ENCODE measurements at regions not wholly inside any gene's neighbourhood (a gene's known extent, or its start where the extent isn't known, plus 50 kb on each side); places are given as distances from the start of the nearest gene placed in this dataset.

DNA sequence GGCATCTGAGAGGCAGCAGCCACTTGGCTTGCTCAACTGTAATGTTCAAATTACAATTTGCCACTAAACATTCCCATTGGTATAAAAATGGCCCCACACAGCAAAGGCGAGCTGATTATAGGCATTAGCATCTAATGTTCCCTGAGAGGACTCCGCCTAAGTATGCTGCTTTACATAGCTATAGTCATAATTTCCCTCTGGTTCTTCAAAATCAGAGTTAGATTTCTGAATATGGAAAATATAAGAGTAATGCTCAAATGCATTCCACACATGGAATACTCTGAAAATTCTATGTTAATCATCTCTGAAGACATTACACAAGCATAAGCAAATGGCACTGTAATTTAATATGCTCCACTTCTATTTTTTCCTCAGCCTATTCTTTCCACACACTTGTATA, 83.7 kb upstream of the BTG1 start:
- no peak overlapping the region for H3K4me3 ChIP-seq
- no peak for TF ChIP-seq CTCF (IDR thresholded peaks at IDR 0.05)
- H3K4me1 ChIP-seq (ENCODE audit: control insufficient read depth in 1 of 2, low read depth in 2 of 2): peaks cover 0 to 8% of the 10 kb centered on the region in 2 donors
- no peaks in the 10 kb centered on the region for H3K36me3 ChIP-seq
- no peak overlapping the region for H3K27ac ChIP-seq
- DNase-seq (ENCODE audit: low spot score): no peak
- H3K9me3 ChIP-seq: no peaks in the 10 kb centered on the region
- ATAC-seq (ENCODE audit: insufficient number of reproducible peaks, low FRiP score, low read depth): no peak
- no peaks in the 10 kb centered on the region for H3K27me3 ChIP-seq (replicated peaks; ENCODE audit: insufficient read depth)

DNA sequence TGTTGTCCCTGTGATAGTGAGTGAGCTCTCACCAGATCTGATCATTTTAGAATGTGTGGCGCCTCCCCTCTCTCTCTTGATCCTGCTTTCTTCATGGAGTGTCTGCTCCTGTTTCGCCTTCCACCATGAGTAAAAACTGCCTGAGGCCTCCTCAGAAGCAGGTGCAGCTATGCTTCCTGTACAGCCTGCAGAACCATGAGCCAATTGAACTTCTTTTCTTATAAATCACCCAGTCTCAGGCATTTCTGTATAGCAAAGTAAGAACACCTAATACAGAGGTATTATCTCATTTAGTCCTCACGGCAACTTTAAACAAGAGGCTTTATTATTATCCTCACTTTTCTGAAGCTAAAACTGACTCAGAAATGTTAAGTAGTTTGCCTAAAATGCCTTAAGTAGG, 81.3 kb upstream of the BTG1 start:
- TF ChIP-seq CTCF (IDR thresholded peaks at IDR 0.05): no peak
- no peak for ATAC-seq (ENCODE audit: insufficient number of reproducible peaks, low FRiP score, low read depth)
- H3K36me3 ChIP-seq: no peaks in the 10 kb centered on the region
- no peak for DNase-seq (ENCODE audit: low spot score)
- no peak overlapping the region for H3K27ac ChIP-seq
- no peaks in the 10 kb centered on the region for H3K27me3 ChIP-seq (replicated peaks; ENCODE audit: insufficient read depth)
- H3K4me1 ChIP-seq (ENCODE audit: control insufficient read depth in 1 of 2, low read depth in 2 of 2): peaks cover 0 to 8% of the 10 kb centered on the region in 2 donors
- no peak overlapping the region for H3K4me3 ChIP-seq
- no peaks in the 10 kb centered on the region for H3K9me3 ChIP-seq

DNA sequence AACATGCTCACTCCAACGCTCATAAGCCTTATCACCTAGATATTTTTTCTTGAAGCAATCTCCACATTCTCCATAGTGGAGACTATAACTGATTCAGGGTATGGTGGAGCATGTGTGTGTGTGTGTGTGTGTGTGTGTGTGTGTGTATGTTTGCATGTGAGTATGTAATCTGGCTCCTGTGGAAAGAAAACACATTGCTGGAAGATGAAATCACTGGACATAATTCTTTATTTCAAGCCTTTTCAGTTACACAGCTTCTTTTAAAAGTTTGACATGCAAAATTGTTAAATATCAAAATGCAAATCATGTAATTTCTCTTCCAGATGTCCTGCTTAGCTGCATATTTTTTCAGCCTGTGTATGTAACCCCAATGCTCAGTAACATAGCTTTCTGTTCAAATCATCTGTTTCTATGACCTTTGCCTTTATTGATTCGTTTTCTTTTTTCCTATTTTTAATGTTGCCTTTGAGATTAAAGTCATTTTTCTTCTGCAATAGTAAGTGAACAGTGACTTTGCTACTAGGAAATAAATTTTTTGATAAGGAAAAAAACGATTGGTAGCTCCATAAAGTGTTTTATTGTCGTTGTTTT, 80.5 kb upstream of the BTG1 start:
- no peak for DNase-seq (ENCODE audit: low spot score)

DNA sequence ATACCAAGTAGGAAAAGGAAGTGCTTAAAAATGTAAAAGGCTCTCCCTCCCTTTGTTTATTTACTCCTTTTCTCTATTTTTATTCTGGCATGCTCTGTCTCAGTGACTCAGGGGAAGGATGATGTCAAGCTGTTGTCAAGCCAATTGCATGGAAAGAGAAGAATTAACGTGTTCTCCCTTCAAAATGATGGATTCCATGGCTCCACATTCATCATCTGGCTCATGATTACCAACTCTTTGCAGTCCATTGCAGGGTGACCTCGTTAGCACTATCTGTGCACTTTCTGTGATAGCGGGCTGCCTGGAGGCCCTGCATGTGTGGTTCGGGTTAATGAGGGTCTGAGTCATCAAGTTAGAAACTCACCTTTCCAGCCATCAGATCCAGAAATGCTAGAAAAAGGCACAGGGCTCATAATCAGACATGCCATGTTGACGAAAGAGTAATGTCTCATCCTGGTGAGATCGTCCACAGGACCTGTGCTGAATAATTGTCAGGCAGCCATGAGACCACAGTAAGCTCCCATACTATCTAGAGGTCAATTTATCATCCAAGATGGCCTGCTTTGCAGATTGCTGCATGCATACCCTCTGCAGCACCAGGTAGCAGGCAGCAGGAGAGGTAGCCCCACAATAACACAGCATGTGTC, 79.2 kb upstream of the BTG1 start:
- no peak for TF ChIP-seq CTCF (IDR thresholded peaks at IDR 0.05)
- H3K4me1 ChIP-seq (ENCODE audit: control insufficient read depth in 1 of 2, low read depth in 2 of 2): peaks cover 0 to 8% of the 10 kb centered on the region in 2 donors
- DNase-seq (ENCODE audit: low spot score) (no peak), ATAC-seq (ENCODE audit: insufficient number of reproducible peaks, low FRiP score, low read depth) (peak; percentile 17)
- H3K9me3 ChIP-seq: no peaks in the 10 kb centered on the region
- no peaks in the 10 kb centered on the region for H3K27me3 ChIP-seq (replicated peaks; ENCODE audit: insufficient read depth)
- H3K4me3 ChIP-seq: no peak overlapping the region
- H3K27ac ChIP-seq: no peak overlapping the region
- no peaks in the 10 kb centered on the region for H3K36me3 ChIP-seq

More for the DNA sequence above, 80.5 kb upstream of the BTG1 start:
- no peak for ATAC-seq (ENCODE audit: insufficient number of reproducible peaks, low FRiP score, low read depth)
- TF ChIP-seq CTCF (IDR thresholded peaks at IDR 0.05): no peak
- Histone ChIP-seq H3K9me3 (no peaks in the 10 kb centered on the region), H3K27me3 (replicated peaks; ENCODE audit: insufficient read depth) (no peaks in the 10 kb centered on the region), H3K4me3 (no peak overlapping the region), H3K27ac (no peak overlapping the region), H3K4me1 (ENCODE audit: control insufficient read depth in 1 of 2, low read depth in 2 of 2) (peaks cover 0 to 8% of the 10 kb centered on the region in 2 donors), H3K36me3 (no peaks in the 10 kb centered on the region)

GRCh38 chr12:92223481-92223880, 77.8 kb upstream of the BTG1 start:
- no peak for ATAC-seq (ENCODE audit: insufficient number of reproducible peaks, low FRiP score, low read depth)
- Histone ChIP-seq H3K27me3 (replicated peaks; ENCODE audit: insufficient read depth) (no peaks in the 10 kb centered on the region), H3K9me3 (no peaks in the 10 kb centered on the region), H3K4me1 (ENCODE audit: control insufficient read depth in 1 of 2, low read depth in 2 of 2) (peaks cover 0 to 8% of the 10 kb centered on the region in 2 donors), H3K4me3 (no peak overlapping the region), H3K27ac (no peak overlapping the region), H3K36me3 (no peaks in the 10 kb centered on the region)
- TF ChIP-seq CTCF (IDR thresholded peaks at IDR 0.05): no peak
- no peak for DNase-seq (ENCODE audit: low spot score)
